Osteoblast (primary cell): ENCODE measurements at regions not wholly inside any gene's neighbourhood (a gene's known extent, or its start where the extent isn't known, plus 50 kb on each side); places are given as distances from the start of the nearest gene placed in this dataset.

ENCODE experiments used
- DNase-seq: peaks from one replicate; pipeline ENCODE4 v3.0.0; 2011; ENCODE audit warnings: low spot score, mixed read lengths; ENCODE audit not compliant: insufficient read length; ENCODE audit errors: missing footprints
- H2AFZ ChIP-seq: 2 replicates; pipeline ENCODE4 v1.6.0; 2011; ENCODE audit warnings: mild to moderate bottlenecking, low read length
- H3K27ac ChIP-seq: 2 replicates; pipeline ENCODE4 v1.5.1; 2011; ENCODE audit warnings: mild to moderate bottlenecking, low read depth, low read length, moderate library complexity
- H3K27me3 ChIP-seq: 2 replicates; pipeline ENCODE4 v1.6.0; 2012; ENCODE audit warnings: mild to moderate bottlenecking, control low read depth, inconsistent platforms, low read length, moderate library complexity; ENCODE audit not compliant: insufficient read depth
- H3K36me3 ChIP-seq: 2 replicates; pipeline ENCODE4 v1.5.1; 2011; ENCODE audit warnings: mild to moderate bottlenecking, low read length, control low read depth, moderate library complexity; ENCODE audit not compliant: insufficient read depth
- H3K4me1 ChIP-seq: 2 replicates; pipeline ENCODE4 v1.5.1; 2011; ENCODE audit warnings: mild to moderate bottlenecking, low read length, control low read depth, moderate library complexity; ENCODE audit not compliant: insufficient read depth
- H3K4me2 ChIP-seq: 2 replicates; pipeline ENCODE4 v1.6.0; 2011; ENCODE audit warnings: mild to moderate bottlenecking, low read length; ENCODE audit not compliant: insufficient read depth
- H3K4me3 ChIP-seq: fragments of 200-600 bp; sonication (generic); 3 replicates; pipeline ENCODE4 v1.5.1; 2012; ENCODE audit warnings: mild to moderate bottlenecking, low read length, inconsistent platforms; ENCODE audit not compliant: insufficient read depth
- H3K79me2 ChIP-seq: 2 replicates; pipeline ENCODE4 v1.6.0; 2012; ENCODE audit warnings: mild to moderate bottlenecking, low read length, control low read depth, inconsistent platforms; ENCODE audit not compliant: insufficient read depth
- H3K9me3 ChIP-seq: 2 replicates; pipeline ENCODE4 v1.5.1; 2011; ENCODE audit warnings: low read depth, low read length, control low read depth
- H4K20me1 ChIP-seq: 2 replicates; pipeline ENCODE4 v1.6.0; 2012; ENCODE audit warnings: mild to moderate bottlenecking, low read length, control low read depth; ENCODE audit not compliant: insufficient read depth
- CTCF ChIP-seq: IDR thresholded peaks from 2 replicates; pipeline ENCODE4 v1.5.1; 2011; ENCODE audit warnings: mild to moderate bottlenecking, low read depth, low read length, moderate library complexity; ENCODE audit errors: extremely low read depth

GRCh38 chr2:23073671-23074070 is 311.3 kb upstream of the KLHL29 start:
- DNase-seq: no peak
- no peaks in the 10 kb centered on the region for H3K79me2 ChIP-seq
- H4K20me1 ChIP-seq: no peaks in the 10 kb centered on the region
- no peaks in the 10 kb centered on the region for H3K4me1 ChIP-seq
- H3K9me3 ChIP-seq: no peaks in the 10 kb centered on the region
- H3K27me3 ChIP-seq: no peaks in the 10 kb centered on the region
- H2AFZ ChIP-seq: no peak overlapping the region
- no peak overlapping the region for H3K4me3 ChIP-seq
- no peak overlapping the region for H3K27ac ChIP-seq
- H3K4me2 ChIP-seq: no peak overlapping the region
- H3K36me3 ChIP-seq: no peaks in the 10 kb centered on the region
- TF ChIP-seq CTCF: no peak

GRCh38 chr2:23077596-23077995 is 307.4 kb upstream of the KLHL29 start:
- Histone ChIP-seq H3K4me3 (no peak overlapping the region), H3K36me3 (no peaks in the 10 kb centered on the region), H3K79me2 (no peaks in the 10 kb centered on the region), H3K4me1 (no peaks in the 10 kb centered on the region), H3K27me3 (no peaks in the 10 kb centered on the region), H3K27ac (no peak overlapping the region), H4K20me1 (no peaks in the 10 kb centered on the region), H3K9me3 (no peaks in the 10 kb centered on the region), H3K4me2 (no peak overlapping the region), H2AFZ (no peak overlapping the region)
- no peak for DNase-seq
- TF ChIP-seq CTCF: no peak

DNA sequence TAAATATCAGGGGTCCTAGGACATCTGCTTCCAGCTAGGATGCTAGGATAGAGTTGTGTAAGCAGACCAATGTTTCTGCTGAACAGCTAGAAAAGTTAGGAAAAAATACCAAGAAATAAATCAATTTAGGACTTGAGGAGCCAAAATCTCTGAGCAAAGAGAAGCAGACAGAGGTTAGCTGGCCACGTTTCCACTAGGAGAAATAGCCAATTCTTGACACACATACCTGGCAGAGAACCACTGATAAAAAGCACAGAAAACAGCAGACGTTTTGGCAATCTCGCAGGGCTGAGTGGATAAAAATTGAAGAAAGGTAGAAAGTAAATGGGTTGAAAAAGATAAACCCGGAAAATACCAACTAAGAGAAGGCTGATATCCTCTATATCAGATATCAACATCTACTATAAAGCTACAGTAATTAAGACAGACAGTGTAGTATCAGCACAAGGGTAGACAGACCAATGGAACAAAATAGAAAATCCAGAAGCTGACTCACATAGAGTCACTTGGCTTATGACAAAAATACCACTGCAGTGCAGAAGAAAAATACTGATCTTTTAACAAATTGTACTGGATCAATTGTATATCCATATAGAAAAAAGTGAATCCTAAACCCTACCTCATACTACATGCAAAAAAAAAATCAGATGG is 306.1 kb upstream of the KLHL29 start:
- no peak overlapping the region for H3K27ac ChIP-seq
- H3K36me3 ChIP-seq: no peaks in the 10 kb centered on the region
- no peak for TF ChIP-seq CTCF
- no peaks in the 10 kb centered on the region for H3K79me2 ChIP-seq
- H3K4me1 ChIP-seq: no peaks in the 10 kb centered on the region
- H4K20me1 ChIP-seq: no peaks in the 10 kb centered on the region
- H3K4me2 ChIP-seq: no peak overlapping the region
- no peaks in the 10 kb centered on the region for H3K9me3 ChIP-seq
- no peak overlapping the region for H2AFZ ChIP-seq
- no peak overlapping the region for H3K4me3 ChIP-seq
- no peaks in the 10 kb centered on the region for H3K27me3 ChIP-seq
- DNase-seq: no peak

- DNase-seq: no peak
- Histone ChIP-seq H3K79me2 (no peaks in the 10 kb centered on the region), H3K4me1 (no peaks in the 10 kb centered on the region), H3K36me3 (no peaks in the 10 kb centered on the region), H2AFZ (no peak overlapping the region), H3K27ac (no peak overlapping the region), H3K4me2 (no peak overlapping the region), H3K4me3 (no peak overlapping the region), H3K27me3 (no peaks in the 10 kb centered on the region), H3K9me3 (no peaks in the 10 kb centered on the region), H4K20me1 (no peaks in the 10 kb centered on the region)
- TF ChIP-seq CTCF: no peak
These were observed 301.0 kb upstream of the KLHL29 start for GRCh38 chr2:23083966-23084365.
